NAMALWA (cell line): ENCODE measurements at regions not wholly inside any gene's neighbourhood (a gene's known extent, or its start where the extent isn't known, plus 50 kb on each side); places are given as distances from the start of the nearest gene placed in this dataset.

Source experiments
- DNase-seq: peaks from one replicate; pipeline ENCODE4 v3.0.0-alpha.2; 2015; ENCODE audit warnings: low spot score

GRCh38 chr5:28164568-28164967, 1126.2 kb upstream of the CDH9 start:
- no peak for DNase-seq

GRCh38 chr5:28156981-28157380, 1118.6 kb upstream of the CDH9 start:
- DNase-seq, result no peak

GRCh38 chr5:28143519-28143918, 1105.1 kb upstream of the CDH9 start:
- DNase-seq, result no peak

- DNase-seq, result no peak
These were observed 1093.8 kb upstream of the CDH9 start for GRCh38 chr5:28132151-28132550.

GRCh38 chr5:28117691-28118090, 1079.3 kb upstream of the CDH9 start:
- DNase-seq, result no peak

- no peak for DNase-seq
These were observed 1078.9 kb upstream of the CDH9 start for GRCh38 chr5:28117273-28117672.

GRCh38 chr5:28110781-28111180, 1072.4 kb upstream of the CDH9 start:
- no peak for DNase-seq

GRCh38 chr5:28104080-28104479, 1065.7 kb upstream of the CDH9 start:
- DNase-seq, result no peak

- no peak for DNase-seq
These were observed 1045.7 kb upstream of the CDH9 start for GRCh38 chr5:28084069-28084468.

- no peak for DNase-seq
These were observed 1044.2 kb upstream of the CDH9 start for GRCh38 chr5:28082610-28083009.

GRCh38 chr5:28077291-28078240, 1039.2 kb upstream of the CDH9 start:
- no peak for DNase-seq

GRCh38 chr5:28066856-28067255, 1028.5 kb upstream of the CDH9 start:
- DNase-seq, result no peak

GRCh38 chr5:28065656-28066055, 1027.3 kb upstream of the CDH9 start:
- no peak for DNase-seq

GRCh38 chr5:28046596-28046995, 1008.2 kb upstream of the CDH9 start:
- DNase-seq, result no peak

- DNase-seq, result no peak
These were observed 989.5 kb upstream of the CDH9 start for GRCh38 chr5:28027851-28028250.

- DNase-seq, result no peak
These were observed 978.8 kb upstream of the CDH9 start for GRCh38 chr5:28017178-28017577.

GRCh38 chr5:28014779-28015178, 976.4 kb upstream of the CDH9 start:
- DNase-seq, result peak; percentile 55

- DNase-seq, result peak; percentile 16
These were observed 974.2 kb upstream of the CDH9 start for GRCh38 chr5:28012538-28012937.

- no peak for DNase-seq
These were observed 971.2 kb upstream of the CDH9 start for GRCh38 chr5:28009576-28009975.

GRCh38 chr5:27996665-27997064, 958.3 kb upstream of the CDH9 start:
- no peak for DNase-seq

- DNase-seq, result no peak
These were observed 957.5 kb upstream of the CDH9 start for GRCh38 chr5:27995867-27996266.

GRCh38 chr5:27978322-27978721, 939.9 kb upstream of the CDH9 start:
- no peak for DNase-seq

GRCh38 chr5:27969157-27969556, 930.8 kb upstream of the CDH9 start:
- DNase-seq, result no peak
